Activated CD4-positive, alpha-beta T cell treated with anti-CD3 and anti-CD28 coated beads, Interleukin-2, amount 10 ng/mL, durations not matched to agents 7 days and 5 days (primary cell): ENCODE measurements at regions not wholly inside any gene's neighbourhood (a gene's known extent, or its start where the extent isn't known, plus 50 kb on each side); places are given as distances from the start of the nearest gene placed in this dataset.

Experiments used
- CTCF ChIA-PET: fragments of 350-600 bp; sonication (Branson Sonifier 250); formaldehyde crosslinking; loops from one replicate; lab custom pipeline; 2021; ENCODE audit warnings: antibody characterized with exemption; lab: Charles Lee
- POLR2A ChIA-PET: fragments of 350-600 bp; sonication (Branson Sonifier 250); formaldehyde crosslinking; loops from one replicate; lab custom pipeline; 2021; ENCODE audit warnings: antibody characterized with exemption; lab: Charles Lee
- DNase-seq: peaks from one replicate; pipeline ENCODE4 v3.0.0-alpha.2; 2020
- H3K27ac Mint-ChIP-seq: one replicate; pipeline ENCODE4 v1.8.0; 2021; ENCODE audit warnings: mild to moderate bottlenecking, moderate library complexity, mixed read lengths
- H3K27me3 Mint-ChIP-seq: one replicate; pipeline ENCODE4 v1.8.0; 2021; ENCODE audit warnings: mixed read lengths
- H3K36me3 Mint-ChIP-seq: one replicate; pipeline ENCODE4 v1.8.0; 2021; ENCODE audit warnings: low read depth, mixed read lengths
- H3K4me1 Mint-ChIP-seq: one replicate; pipeline ENCODE4 v1.8.0; 2021; ENCODE audit warnings: mixed read lengths
- H3K4me3 Mint-ChIP-seq: one replicate; pipeline ENCODE4 v1.8.0; 2021; ENCODE audit warnings: mild to moderate bottlenecking, moderate library complexity, mixed read lengths
- H3K9me3 Mint-ChIP-seq: one replicate; pipeline ENCODE4 v1.8.0; 2021; ENCODE audit warnings: mixed read lengths

DNA sequence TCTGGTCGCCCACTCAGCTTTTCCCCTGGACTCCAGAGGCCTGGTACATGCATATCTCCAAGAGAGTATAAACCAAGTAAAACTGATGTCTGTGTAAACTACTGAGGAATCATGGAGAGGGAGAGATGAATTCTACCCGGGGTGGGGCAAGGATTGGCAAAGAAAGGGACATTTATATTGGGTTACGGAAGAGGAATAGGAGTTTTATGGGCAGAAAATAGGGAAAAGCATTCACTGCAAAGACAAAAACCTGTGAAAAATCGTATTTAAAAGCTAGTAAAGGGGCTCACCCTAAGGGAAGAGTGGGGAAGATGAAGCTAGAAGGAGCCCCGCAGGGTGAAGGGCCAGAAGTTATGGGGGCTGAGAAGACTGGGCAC lies 248.0 kb upstream of the KLF4 start:
- ChIA-PET CTCF (no interaction called here), POLR2A (no interaction called here)
- Mint-ChIP-seq H3K4me1 (no peaks in the 10 kb centered on the region), H3K36me3 (no peaks in the 10 kb centered on the region), H3K27me3 (no peaks in the 10 kb centered on the region), H3K4me3 (no peak overlapping the region), H3K27ac (no peak overlapping the region), H3K9me3 (no peaks in the 10 kb centered on the region)
- no peak for DNase-seq

DNA sequence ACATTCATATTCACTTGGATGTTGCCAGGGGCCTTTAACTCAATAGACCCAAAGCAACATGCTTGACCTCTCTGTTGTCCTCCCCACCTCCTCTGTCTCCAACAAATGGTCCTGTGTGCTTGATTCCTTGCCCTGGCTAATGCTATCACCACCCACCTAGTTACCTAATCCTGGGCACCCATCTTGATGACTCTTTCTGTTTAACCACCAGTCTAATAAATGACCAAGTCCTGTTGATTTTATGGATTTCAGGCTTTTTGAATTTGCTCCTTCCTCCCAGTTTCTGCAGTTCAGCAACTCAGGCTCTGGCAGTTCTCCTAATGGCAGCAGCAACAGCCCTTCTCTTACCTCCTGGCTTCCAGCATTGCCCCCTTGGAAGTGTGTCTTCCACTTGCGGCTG lies 246.3 kb upstream of the KLF4 start:
- Mint-ChIP-seq H3K36me3 (no peaks in the 10 kb centered on the region), H3K9me3 (no peaks in the 10 kb centered on the region), H3K27ac (no peak overlapping the region), H3K4me3 (no peak overlapping the region), H3K27me3 (no peaks in the 10 kb centered on the region), H3K4me1 (no peaks in the 10 kb centered on the region)
- POLR2A ChIA-PET = no interaction called here
- no peak for DNase-seq
- CTCF ChIA-PET = no interaction called here

GRCh38 chr9:107734256-107735013 lies 244.9 kb upstream of the KLF4 start:
- ChIA-PET CTCF (no interaction called here), POLR2A (no interaction called here)
- no peak overlapping the region for H3K4me3 Mint-ChIP-seq
- no peaks in the 10 kb centered on the region for H3K27me3 Mint-ChIP-seq
- no peak overlapping the region for H3K27ac Mint-ChIP-seq
- no peak for DNase-seq
- H3K9me3 Mint-ChIP-seq = no peaks in the 10 kb centered on the region
- no peaks in the 10 kb centered on the region for H3K36me3 Mint-ChIP-seq
- no peaks in the 10 kb centered on the region for H3K4me1 Mint-ChIP-seq

DNA sequence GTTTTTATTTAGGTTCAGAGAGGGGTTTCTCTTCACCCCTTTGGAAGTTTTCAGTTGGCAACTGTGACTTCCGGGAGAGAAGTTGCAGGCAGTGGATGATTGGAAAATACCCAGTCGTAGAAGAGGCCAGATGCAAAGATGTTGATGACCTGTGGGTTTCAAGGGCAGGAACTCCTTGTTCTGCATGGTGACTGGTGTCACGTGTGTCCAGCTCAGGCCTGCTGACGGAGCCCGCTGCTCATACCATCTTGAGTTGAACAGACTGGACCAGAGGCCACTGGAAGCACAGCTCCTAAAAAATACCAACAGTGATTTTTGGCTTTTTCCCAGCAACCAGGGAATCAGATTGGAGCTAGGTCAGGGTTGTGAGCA lies 243.9 kb upstream of the KLF4 start:
- Mint-ChIP-seq H3K9me3 (no peaks in the 10 kb centered on the region), H3K36me3 (no peaks in the 10 kb centered on the region), H3K27me3 (no peaks in the 10 kb centered on the region), H3K27ac (no peak overlapping the region), H3K4me3 (no peak overlapping the region), H3K4me1 (no peaks in the 10 kb centered on the region)
- ChIA-PET POLR2A (no interaction called here), CTCF (no interaction called here)
- no peak for DNase-seq

DNA sequence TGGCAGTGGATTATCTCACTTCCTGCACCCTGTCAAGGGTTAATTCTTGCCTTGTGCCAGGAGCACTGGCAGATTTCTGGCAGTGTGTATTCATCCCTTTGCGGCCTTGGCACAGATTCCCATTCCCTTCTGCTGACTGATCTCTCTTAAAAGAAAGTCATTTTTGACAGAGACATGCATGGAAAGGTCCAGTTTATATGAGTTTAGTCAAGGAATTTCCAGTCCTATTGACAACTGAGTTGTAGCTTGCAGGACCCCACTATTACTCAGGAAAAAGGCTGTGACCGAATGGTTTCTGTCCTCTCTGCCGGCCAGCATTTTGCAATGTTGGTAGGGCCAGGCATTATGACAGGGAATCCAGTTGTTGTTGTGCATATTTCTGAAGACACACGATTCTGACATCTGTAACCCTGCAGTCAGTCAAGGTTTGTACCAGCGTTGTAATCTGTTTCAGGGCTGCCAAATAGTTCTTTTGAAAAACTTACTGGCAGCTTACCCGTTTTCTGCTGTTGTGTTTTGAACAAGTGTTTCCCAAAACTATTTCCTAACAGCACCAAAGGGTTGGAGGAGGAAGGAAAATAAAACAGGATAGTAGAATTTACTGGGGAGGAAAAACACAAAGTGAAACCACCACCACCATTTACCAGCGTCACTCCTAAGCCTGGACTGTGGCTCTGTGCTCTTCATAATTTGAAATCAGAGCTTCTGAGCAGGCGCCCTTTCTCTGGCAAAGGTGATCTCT lies 243.4 kb upstream of the KLF4 start:
- ChIA-PET CTCF (no interaction called here), POLR2A (no interaction called here)
- Mint-ChIP-seq H3K4me3 (no peak overlapping the region), H3K27me3 (no peaks in the 10 kb centered on the region), H3K27ac (no peak overlapping the region), H3K9me3 (no peaks in the 10 kb centered on the region), H3K36me3 (no peaks in the 10 kb centered on the region), H3K4me1 (no peaks in the 10 kb centered on the region)
- DNase-seq = no peak

DNA sequence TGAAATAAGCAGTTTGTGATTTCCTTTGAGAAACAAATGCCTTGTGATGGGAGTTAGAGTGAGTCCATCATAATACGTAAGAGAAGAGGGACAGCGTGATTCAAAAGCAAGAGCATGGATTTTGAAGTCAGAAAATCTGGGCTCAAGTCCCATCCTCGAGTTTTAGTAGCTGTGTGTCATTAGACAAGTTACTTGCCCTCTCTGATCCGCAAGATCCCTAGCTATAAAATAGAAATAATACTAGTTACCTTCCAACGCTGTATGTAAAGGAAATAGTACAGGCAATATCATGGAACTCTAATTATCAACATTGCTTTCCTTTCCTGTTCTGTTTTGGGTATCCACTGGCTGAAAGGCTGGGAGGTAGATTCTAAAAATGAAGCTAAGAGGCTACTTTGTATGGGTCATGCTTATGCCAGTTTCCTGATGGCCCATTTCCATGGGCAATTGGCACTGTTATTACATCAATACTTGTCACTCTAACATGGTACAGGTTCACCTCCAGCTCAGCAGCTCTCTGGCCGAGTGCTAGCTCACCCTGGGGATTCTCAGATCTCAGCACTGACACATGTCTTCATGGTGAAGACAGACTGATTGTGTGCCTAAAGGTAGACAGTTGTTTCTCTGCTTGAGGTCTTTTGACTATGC lies 241.7 kb upstream of the KLF4 start:
- H3K27me3 Mint-ChIP-seq = no peaks in the 10 kb centered on the region
- no peak for DNase-seq
- H3K4me3 Mint-ChIP-seq = no peak overlapping the region
- H3K36me3 Mint-ChIP-seq = no peaks in the 10 kb centered on the region
- H3K4me1 Mint-ChIP-seq = no peaks in the 10 kb centered on the region
- ChIA-PET CTCF (no interaction called here), POLR2A (no interaction called here)
- no peaks in the 10 kb centered on the region for H3K9me3 Mint-ChIP-seq
- H3K27ac Mint-ChIP-seq = no peak overlapping the region

DNA sequence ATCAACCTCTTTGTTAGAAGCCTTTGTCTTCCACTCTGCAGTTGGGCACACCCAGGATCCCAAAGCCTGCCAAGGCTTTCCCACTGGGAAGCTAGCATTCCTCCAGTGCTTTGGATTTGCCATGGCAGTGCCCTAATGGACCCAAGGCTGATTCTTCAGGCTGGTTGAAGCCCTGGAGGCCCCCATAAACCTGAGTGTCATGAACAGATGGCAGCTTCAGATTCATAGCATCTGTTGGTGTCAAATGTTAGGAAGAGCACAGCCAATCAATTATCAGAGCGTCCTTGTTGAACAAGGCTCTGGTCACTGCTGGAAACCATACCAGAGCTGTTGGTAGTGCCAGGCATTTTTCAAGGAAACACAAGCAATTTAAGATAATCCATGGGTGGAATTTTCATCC lies 241.1 kb upstream of the KLF4 start:
- H3K4me3 Mint-ChIP-seq = no peak overlapping the region
- DNase-seq = no peak
- H3K36me3 Mint-ChIP-seq = no peaks in the 10 kb centered on the region
- ChIA-PET CTCF (no interaction called here), POLR2A (no interaction called here)
- H3K4me1 Mint-ChIP-seq = no peaks in the 10 kb centered on the region
- H3K27me3 Mint-ChIP-seq = no peaks in the 10 kb centered on the region
- no peak overlapping the region for H3K27ac Mint-ChIP-seq
- H3K9me3 Mint-ChIP-seq = no peaks in the 10 kb centered on the region

DNA sequence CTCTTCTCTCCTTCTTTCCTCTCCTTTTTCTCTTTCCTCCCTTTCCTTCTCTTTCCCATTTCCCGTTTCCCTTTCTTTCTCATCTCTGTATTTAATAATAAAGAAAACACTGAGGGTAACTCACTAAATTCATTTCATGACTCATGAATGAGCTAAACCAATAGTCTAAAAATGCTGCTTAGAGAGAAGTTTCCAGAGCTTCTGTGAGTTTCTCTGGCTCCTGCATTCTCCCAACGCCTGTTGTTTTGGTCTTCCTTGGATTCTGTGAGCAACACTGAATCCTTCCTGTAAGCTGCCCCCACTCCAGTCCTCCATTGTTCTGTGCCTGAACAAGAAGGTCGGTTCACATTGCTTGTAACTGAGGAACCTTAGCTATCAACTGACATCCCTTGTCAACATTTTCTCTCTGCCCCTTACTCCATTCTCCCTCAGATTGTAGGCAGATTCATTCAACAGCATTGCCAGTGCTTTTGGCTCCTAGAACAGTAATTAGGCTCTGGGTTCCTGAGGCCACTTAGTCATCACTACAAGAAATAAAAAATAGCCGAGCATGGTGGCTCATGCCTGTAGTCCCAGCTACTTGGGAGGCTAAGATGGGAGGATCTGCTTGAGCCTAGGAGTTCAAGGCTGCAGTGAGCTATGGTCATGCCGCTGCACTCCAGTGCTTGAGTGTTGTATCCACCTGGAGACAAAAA lies 237.7 kb upstream of the KLF4 start:
- ChIA-PET POLR2A (no interaction called here), CTCF (no interaction called here)
- H3K9me3 Mint-ChIP-seq = no peaks in the 10 kb centered on the region
- DNase-seq = no peak
- no peaks in the 10 kb centered on the region for H3K4me1 Mint-ChIP-seq
- H3K4me3 Mint-ChIP-seq = no peak overlapping the region
- H3K27ac Mint-ChIP-seq = no peak overlapping the region
- H3K36me3 Mint-ChIP-seq = no peaks in the 10 kb centered on the region
- H3K27me3 Mint-ChIP-seq = no peaks in the 10 kb centered on the region

DNA sequence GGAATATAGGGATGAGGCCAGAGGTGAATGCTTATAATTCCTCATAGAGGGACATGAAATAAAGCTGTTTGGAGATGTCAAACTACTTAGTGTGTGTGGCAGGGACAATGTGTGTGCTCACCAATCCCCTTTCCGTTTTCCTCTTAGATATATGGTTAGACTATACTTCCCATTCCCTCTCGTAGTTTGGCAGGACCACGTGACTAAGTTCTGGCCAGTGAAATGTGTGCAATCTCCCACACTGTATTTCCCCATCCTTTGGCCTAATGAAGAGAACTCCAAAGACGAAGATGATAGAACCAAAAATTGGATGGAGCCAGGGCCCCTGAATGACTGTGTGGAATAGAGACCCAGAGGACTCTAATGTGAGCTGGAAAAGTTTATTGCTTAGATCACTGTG lies 233.4 kb upstream of the KLF4 start:
- CTCF ChIA-PET = no interaction called here
- H3K36me3 Mint-ChIP-seq = no peaks in the 10 kb centered on the region
- H3K27ac Mint-ChIP-seq = no peak overlapping the region
- H3K9me3 Mint-ChIP-seq = peaks cover 2% of the 10 kb centered on the region
- no peaks in the 10 kb centered on the region for H3K4me1 Mint-ChIP-seq
- no peaks in the 10 kb centered on the region for H3K27me3 Mint-ChIP-seq
- H3K4me3 Mint-ChIP-seq = no peak overlapping the region
- POLR2A ChIA-PET = no interaction called here
- DNase-seq = no peak

GRCh38 chr9:107721705-107722245 lies 232.2 kb upstream of the KLF4 start:
- H3K9me3 Mint-ChIP-seq = peaks cover 6% of the 10 kb centered on the region
- no peaks in the 10 kb centered on the region for H3K4me1 Mint-ChIP-seq
- ChIA-PET CTCF (no interaction called here), POLR2A (no interaction called here)
- H3K4me3 Mint-ChIP-seq = no peak overlapping the region
- H3K36me3 Mint-ChIP-seq = no peaks in the 10 kb centered on the region
- no peak for DNase-seq
- H3K27me3 Mint-ChIP-seq = no peaks in the 10 kb centered on the region
- no peak overlapping the region for H3K27ac Mint-ChIP-seq

- no peaks in the 10 kb centered on the region for H3K36me3 Mint-ChIP-seq
- no peaks in the 10 kb centered on the region for H3K4me1 Mint-ChIP-seq
Observed at GRCh38 chr9:107720501-107720900, 230.9 kb upstream of the KLF4 start.

GRCh38 chr9:107717529-107718314 lies 228.2 kb upstream of the KLF4 start:
- no peaks in the 10 kb centered on the region for H3K4me1 Mint-ChIP-seq
- no peak for DNase-seq
- ChIA-PET CTCF (no interaction called here), POLR2A (no interaction called here)
- H3K9me3 Mint-ChIP-seq = peaks cover 8% of the 10 kb centered on the region
- no peak overlapping the region for H3K27ac Mint-ChIP-seq
- H3K36me3 Mint-ChIP-seq = no peaks in the 10 kb centered on the region
- H3K4me3 Mint-ChIP-seq = no peak overlapping the region
- no peaks in the 10 kb centered on the region for H3K27me3 Mint-ChIP-seq

More at GRCh38 chr9:107720501-107720900, 230.9 kb upstream of the KLF4 start:
- Mint-ChIP-seq H3K27ac (no peak overlapping the region), H3K4me3 (no peak overlapping the region), H3K9me3 (peaks cover 6% of the 10 kb centered on the region), H3K27me3 (no peaks in the 10 kb centered on the region)
- POLR2A ChIA-PET = no interaction called here
- CTCF ChIA-PET = no interaction called here
- DNase-seq = no peak
